ENCODE measurements at regions not wholly inside any gene's neighbourhood (a gene's known extent, or its start where the extent isn't known, plus 50 kb on each side); places are given as distances from the start of the nearest gene placed in this dataset.

DNA sequence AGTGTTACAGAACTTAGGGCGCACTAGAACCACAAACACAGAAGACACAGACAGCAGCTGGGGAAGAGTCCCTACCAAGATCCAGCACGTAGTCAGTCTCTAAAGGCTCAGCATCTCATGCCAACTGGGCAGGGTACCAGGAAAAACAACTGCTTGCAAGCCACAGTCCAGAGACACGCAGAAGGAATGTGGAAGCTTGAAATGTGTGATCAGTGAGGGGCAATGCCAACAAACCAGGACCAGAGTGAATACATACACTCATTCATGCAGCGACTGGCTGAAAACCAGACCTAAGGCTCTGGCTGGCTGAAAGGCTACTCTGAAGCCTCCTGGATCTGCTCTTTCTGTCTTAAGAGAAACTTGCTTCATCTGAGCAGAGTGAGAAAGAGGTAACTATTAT, 1484.8 kb downstream of the EFNB2 start:
- TF ChIP-seq, protein P1, sequence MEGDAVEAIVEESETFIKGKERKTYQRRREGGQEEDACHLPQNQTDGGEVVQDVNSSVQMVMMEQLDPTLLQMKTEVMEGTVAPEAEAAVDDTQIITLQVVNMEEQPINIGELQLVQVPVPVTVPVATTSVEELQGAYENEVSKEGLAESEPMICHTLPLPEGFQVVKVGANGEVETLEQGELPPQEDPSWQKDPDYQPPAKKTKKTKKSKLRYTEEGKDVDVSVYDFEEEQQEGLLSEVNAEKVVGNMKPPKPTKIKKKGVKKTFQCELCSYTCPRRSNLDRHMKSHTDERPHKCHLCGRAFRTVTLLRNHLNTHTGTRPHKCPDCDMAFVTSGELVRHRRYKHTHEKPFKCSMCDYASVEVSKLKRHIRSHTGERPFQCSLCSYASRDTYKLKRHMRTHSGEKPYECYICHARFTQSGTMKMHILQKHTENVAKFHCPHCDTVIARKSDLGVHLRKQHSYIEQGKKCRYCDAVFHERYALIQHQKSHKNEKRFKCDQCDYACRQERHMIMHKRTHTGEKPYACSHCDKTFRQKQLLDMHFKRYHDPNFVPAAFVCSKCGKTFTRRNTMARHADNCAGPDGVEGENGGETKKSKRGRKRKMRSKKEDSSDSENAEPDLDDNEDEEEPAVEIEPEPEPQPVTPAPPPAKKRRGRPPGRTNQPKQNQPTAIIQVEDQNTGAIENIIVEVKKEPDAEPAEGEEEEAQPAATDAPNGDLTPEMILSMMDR (conservative IDR thresholded peaks at IDR 0.05; ENCODE audit: low read length): no peak
- TF ChIP-seq EZH2phosphoT487 (IDR thresholded peaks at IDR 0.05; ENCODE audit: borderline replicate concordance, low read depth, low read length): no peak

Measured in OCI-LY7 (cell line).